ENCODE measurements at regions not wholly inside any gene's neighbourhood (a gene's known extent, or its start where the extent isn't known, plus 50 kb on each side); places are given as distances from the start of the nearest gene placed in this dataset.
"Not testable (repeated sequence)": the region's sequence is repeated elsewhere in the genome, so short reads cannot be mapped to it uniquely, and the experiment has no call there.

DNA sequence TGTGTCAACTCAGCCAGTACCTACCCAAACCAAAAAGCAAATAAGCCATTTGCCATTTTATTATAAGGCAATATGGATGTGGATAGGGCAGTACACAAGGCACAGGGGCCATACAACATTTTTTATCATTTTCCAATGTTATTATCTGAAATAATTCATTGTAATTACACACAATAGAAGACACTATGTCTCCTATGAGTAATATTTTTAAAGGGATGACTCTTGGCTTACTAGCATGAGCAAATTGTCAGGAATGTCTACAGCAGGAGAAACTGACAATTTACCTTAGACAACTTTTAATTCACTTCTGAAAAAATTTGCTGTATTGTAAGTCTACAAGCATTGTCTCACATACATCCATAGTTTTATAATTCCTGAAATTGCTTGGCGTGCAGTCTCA, 1193.9 kb upstream of the CELF4 start:
- DNase-seq (no peak), ATAC-seq (no peak)
- Mint-ChIP-seq H3K27me3 (no peaks in the 10 kb centered on the region), H3K4me1 (no peaks in the 10 kb centered on the region), H3K4me3 (no peak overlapping the region), H3K9me3 (peaks cover 9 to 10% of the 10 kb centered on the region in 2 donors), H3K27ac (no peak overlapping the region)

DNA sequence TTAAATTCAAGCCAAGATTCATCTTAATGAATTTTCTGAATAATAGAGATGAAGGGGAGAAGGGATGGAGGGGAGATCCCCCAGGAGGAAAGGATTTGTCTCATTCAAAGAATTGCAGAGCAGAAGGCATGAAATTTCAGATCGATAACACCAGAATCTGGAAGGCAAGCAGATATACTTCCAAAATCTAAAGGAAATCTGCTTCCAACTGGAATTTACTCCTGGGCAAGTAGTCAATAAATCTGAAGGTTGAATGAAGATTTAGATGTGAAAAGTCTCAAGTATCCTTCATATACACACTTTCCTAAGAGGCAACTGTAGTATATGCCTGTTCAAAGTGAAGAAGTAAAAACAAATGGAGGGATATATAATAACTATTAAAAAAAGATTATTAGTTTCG, 1190.8 kb upstream of the CELF4 start:
- no peak for DNase-seq
- H3K27me3 Mint-ChIP-seq = no peaks in the 10 kb centered on the region
- no peak for ATAC-seq
- no peak overlapping the region for H3K4me3 Mint-ChIP-seq
- H3K9me3 Mint-ChIP-seq = peaks cover 0 to 12% of the 10 kb centered on the region in 2 donors
- no peak overlapping the region for H3K27ac Mint-ChIP-seq
- no peaks in the 10 kb centered on the region for H3K4me1 Mint-ChIP-seq

- DNase-seq (no peak), ATAC-seq (no peak)
- peaks cover 0 to 8% of the 10 kb centered on the region in 2 donors for H3K9me3 Mint-ChIP-seq
- H3K27me3 Mint-ChIP-seq = no peaks in the 10 kb centered on the region
- no peak overlapping the region for H3K27ac Mint-ChIP-seq
- no peak overlapping the region for H3K4me3 Mint-ChIP-seq
- no peaks in the 10 kb centered on the region for H3K4me1 Mint-ChIP-seq
These were observed 1186.8 kb upstream of the CELF4 start for GRCh38 chr18:38752430-38752829.

DNA sequence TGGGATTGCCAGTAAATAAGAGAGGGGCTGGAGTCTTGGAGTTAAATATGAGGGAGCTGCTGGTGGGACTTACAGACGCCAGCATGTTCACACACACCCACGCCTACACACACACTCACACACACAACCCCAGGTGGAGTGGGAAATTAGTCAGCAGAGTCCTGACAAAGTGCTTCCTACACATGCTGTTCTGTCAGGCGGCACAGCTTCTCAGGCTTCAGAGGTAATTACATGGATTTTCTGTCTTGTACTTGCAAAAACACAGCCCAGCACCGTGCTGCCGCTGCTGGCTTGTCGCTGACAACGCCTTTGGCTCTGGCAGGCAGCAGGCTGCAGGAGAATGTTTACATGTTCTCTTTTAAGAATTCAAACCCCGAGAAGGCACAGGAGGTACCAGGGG, 1186.3 kb upstream of the CELF4 start:
- Mint-ChIP-seq H3K4me1 (no peaks in the 10 kb centered on the region), H3K4me3 (no peak overlapping the region), H3K27me3 (no peaks in the 10 kb centered on the region), H3K27ac (no peak overlapping the region), H3K9me3 (peaks cover 0 to 8% of the 10 kb centered on the region in 2 donors)
- ATAC-seq = no peak
- no peak for DNase-seq

DNA sequence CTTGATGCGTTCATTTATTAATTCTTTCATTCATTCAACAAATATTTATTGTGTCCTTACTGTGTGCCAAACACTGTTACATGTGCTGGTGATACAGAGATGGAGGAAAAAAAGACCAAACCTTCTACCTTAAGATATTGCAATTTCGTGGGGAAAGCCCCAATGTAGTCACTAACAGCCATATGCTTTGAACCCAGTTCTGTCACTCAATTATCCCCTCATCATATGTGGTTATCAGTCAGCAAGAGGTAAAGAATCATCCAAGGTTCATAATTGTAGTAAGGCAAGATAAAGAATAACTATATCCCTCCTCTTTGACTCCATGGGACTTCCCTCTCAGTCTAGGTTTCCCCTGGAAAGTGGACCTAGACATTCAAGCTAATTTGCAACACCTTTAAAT, 1185.6 kb upstream of the CELF4 start:
- peaks cover 0 to 8% of the 10 kb centered on the region in 2 donors for H3K9me3 Mint-ChIP-seq
- ATAC-seq (no peak), DNase-seq (no peak)
- no peak overlapping the region for H3K4me3 Mint-ChIP-seq
- H3K27ac Mint-ChIP-seq = no peak overlapping the region
- H3K27me3 Mint-ChIP-seq = no peaks in the 10 kb centered on the region
- H3K4me1 Mint-ChIP-seq = no peaks in the 10 kb centered on the region

GRCh38 chr18:38750751-38751150, 1185.2 kb upstream of the CELF4 start:
- Mint-ChIP-seq H3K4me1 (no peaks in the 10 kb centered on the region), H3K4me3 (no peak overlapping the region), H3K27ac (no peak overlapping the region), H3K27me3 (no peaks in the 10 kb centered on the region), H3K9me3 (peaks cover 0 to 8% of the 10 kb centered on the region in 2 donors)
- no peak for DNase-seq
- ATAC-seq = no peak

DNA sequence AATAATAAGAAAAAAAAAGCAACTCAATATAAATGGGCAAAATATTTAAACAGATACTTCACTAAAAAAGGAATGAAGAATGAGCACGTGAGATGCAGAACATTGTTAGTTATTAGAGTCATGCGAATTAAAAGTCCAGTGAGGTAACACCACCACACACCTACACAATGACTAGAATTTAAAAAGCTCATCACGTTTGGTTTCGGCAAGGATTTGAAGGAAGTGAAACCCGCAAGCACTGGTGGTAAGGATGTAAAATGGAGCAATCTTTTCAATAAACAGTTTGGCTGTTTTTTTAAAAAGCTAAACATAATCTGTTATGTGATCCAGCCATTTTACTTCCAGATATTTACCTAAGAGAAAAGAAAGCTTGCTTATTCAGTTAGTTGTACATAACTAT, 1181.6 kb upstream of the CELF4 start:
- DNase-seq (no peak), ATAC-seq (no peak)
- Mint-ChIP-seq H3K4me3 (no peak overlapping the region), H3K27me3 (no peaks in the 10 kb centered on the region), H3K9me3 (peaks cover 0 to 3% of the 10 kb centered on the region in 2 donors), H3K27ac (no peak overlapping the region), H3K4me1 (no peaks in the 10 kb centered on the region)

DNA sequence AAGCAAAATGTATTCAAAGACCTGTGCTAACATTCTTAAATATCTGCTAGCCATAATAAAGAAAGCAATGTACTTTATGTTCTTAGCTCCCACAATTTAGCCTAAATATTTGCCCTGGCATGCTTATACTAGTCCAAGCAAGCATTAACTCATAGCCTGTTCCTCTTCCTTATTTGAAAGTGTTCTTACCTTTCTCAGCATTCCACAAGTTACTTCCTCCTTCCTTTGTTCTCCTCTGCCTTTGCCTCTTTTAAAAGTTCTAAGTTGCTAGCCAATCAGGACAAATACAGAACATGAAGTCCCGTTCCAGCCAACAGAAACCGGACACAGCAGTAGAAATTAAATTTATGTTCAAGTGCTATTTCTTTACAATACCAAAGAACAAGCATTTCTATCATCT, 1154.6 kb upstream of the CELF4 start:
- H3K27ac Mint-ChIP-seq, H3K9me3 Mint-ChIP-seq, ATAC-seq, H3K4me3 Mint-ChIP-seq, H3K4me1 Mint-ChIP-seq, DNase-seq, H3K27me3 Mint-ChIP-seq: not testable (repeated sequence)

DNA sequence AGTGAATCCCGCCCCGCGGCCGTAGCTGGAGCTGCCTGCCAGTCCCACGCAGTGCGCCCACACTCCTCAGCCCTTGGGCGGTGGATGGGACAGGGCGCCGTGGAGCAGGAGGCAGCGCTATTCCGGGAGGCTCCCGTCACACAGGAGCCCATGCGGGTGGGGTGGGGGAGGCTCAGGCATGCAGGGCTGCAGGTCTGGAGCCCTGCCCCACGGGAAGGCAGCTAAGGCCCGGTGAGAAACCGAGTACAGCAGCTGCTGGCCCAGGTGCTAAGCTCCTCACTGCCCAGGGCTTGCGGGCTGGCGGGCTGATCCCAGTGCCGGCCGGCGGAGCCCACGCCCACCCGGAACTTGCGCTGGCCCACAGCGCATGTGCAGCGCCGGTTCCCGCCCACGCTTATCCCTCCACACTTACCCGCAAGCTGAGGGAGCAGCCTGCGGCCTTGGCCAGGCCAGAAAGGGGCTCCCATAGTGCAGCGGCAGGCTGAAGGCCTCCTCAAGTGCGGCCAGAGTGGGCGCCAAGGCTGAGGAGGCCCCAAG, 1152.8 kb upstream of the CELF4 start:
- Mint-ChIP-seq H3K9me3 (peaks cover 0 to 8% of the 10 kb centered on the region in 2 donors), H3K4me3 (no peak overlapping the region)

DNA sequence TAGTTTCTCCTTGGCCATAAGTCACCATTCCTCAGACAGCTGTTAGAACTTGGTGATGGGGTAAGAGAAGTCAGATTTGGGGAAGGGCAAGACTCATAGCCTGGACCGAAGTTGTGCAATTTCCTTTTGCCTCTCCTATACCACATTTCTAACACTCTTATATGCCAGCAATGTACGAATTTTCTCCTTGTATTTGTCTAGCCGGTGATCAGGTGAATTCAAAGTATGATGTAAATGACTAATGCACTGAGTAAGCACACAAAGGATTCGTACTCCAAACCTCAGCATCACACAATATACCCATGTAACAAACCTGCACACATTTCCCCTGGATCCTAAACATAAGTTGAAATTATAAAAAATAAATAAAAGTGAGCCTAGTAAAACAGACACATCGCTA, 1143.5 kb upstream of the CELF4 start:
- H3K4me1 Mint-ChIP-seq = no peaks in the 10 kb centered on the region
- peaks cover under 1 to 7% of the 10 kb centered on the region in 2 donors for H3K9me3 Mint-ChIP-seq
- no peak for DNase-seq
- H3K4me3 Mint-ChIP-seq = no peak overlapping the region
- peaks cover 6% of the 10 kb centered on the region for H3K27me3 Mint-ChIP-seq
- no peak for ATAC-seq
- H3K27ac Mint-ChIP-seq = no peak overlapping the region

More for the DNA sequence above, 1152.8 kb upstream of the CELF4 start:
- Mint-ChIP-seq H3K4me1 (no peaks in the 10 kb centered on the region), H3K27ac (no peak overlapping the region), H3K27me3 (no peaks in the 10 kb centered on the region)
- DNase-seq = no peak
- no peak for ATAC-seq

- H3K27ac Mint-ChIP-seq = no peak overlapping the region
- H3K4me1 Mint-ChIP-seq = no peaks in the 10 kb centered on the region
- H3K9me3 Mint-ChIP-seq = peaks cover 5 to 7% of the 10 kb centered on the region in 2 donors
- H3K27me3 Mint-ChIP-seq = no peaks in the 10 kb centered on the region
- ATAC-seq = no peak
- DNase-seq = no peak
- no peak overlapping the region for H3K4me3 Mint-ChIP-seq
These were observed 1140.8 kb upstream of the CELF4 start for GRCh38 chr18:38706373-38706772.

DNA sequence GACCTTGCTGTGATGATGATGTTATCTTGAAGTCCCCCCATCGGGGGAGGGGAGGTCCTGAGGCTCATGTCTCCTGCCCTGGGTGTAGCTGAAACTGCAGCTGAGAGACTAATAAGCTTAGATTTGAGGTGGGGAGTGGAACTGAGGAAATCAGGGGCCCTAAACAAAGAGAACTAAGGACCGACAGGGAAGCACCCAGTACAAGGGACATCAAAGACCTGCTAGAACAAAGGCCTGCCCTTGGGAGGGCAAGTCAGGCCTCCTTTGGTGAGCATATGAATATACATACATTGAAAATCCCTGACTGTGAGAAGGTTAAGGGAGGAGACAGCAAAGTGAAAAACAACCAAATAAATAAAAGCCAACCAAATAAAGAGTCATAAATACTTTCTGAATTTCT, 1132.5 kb upstream of the CELF4 start:
- no peaks in the 10 kb centered on the region for H3K9me3 Mint-ChIP-seq
- no peak for ATAC-seq
- no peaks in the 10 kb centered on the region for H3K4me1 Mint-ChIP-seq
- no peak for DNase-seq
- H3K27ac Mint-ChIP-seq = no peak overlapping the region
- no peak overlapping the region for H3K4me3 Mint-ChIP-seq
- no peaks in the 10 kb centered on the region for H3K27me3 Mint-ChIP-seq

DNA sequence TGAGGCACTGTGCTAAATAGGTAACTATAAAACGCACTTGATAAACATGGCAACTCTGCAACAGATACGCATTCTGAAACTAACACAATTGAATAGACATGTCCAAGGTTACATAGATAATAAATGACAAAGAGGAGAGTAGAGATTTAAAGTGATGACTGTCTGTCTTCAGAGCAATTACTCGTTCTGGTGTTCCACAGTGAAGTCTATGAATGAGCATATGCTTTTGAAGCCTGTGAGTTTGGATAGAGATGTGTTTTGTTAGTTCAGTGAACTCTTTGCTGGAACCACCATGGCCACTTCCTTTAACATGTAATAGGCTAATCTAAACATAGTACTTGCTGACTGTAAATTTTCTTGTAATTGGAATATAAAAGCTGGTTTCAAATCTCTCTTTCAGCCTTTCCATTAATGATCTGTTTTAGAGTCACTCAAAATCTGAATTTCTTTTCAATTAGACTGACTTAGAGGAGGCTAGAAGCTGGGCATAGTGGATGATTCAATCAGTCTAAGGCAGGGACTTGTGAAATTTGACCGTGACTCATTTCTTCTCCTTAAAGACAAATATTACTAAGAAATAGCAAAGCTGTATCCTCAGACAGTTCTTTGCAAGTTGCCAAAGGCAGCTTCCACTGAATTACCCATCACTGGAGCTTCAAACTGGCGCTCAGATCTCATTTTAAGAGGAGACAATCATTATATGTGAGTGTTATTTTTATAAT, 1130.1 kb upstream of the CELF4 start:
- Mint-ChIP-seq H3K27me3 (no peaks in the 10 kb centered on the region), H3K4me3 (no peak overlapping the region), H3K4me1 (no peaks in the 10 kb centered on the region), H3K27ac (peak overlapping the region in 1 of 2 donors; percentile 75), H3K9me3 (peaks cover 7 to 8% of the 10 kb centered on the region in 2 donors)
- ATAC-seq (peak; percentile 76), DNase-seq (no peak)

GRCh38 chr18:38693104-38693503, 1127.5 kb upstream of the CELF4 start:
- Mint-ChIP-seq H3K27ac (no peak overlapping the region), H3K4me1 (no peaks in the 10 kb centered on the region), H3K9me3 (peaks cover 7 to 8% of the 10 kb centered on the region in 2 donors), H3K4me3 (no peak overlapping the region), H3K27me3 (no peaks in the 10 kb centered on the region)
- DNase-seq = no peak
- ATAC-seq = no peak

- Mint-ChIP-seq H3K9me3 (peaks cover 7 to 8% of the 10 kb centered on the region in 2 donors), H3K27me3 (no peaks in the 10 kb centered on the region), H3K4me3 (no peak overlapping the region), H3K4me1 (no peaks in the 10 kb centered on the region), H3K27ac (no peak overlapping the region)
- no peak for DNase-seq
- no peak for ATAC-seq
These were observed 1125.0 kb upstream of the CELF4 start for GRCh38 chr18:38690626-38691025.

- Mint-ChIP-seq H3K4me3 (no peak overlapping the region), H3K4me1 (no peaks in the 10 kb centered on the region), H3K27me3 (no peaks in the 10 kb centered on the region), H3K27ac (no peak overlapping the region), H3K9me3 (peaks cover 7 to 8% of the 10 kb centered on the region in 2 donors)
- no peak for DNase-seq
- no peak for ATAC-seq
These were observed 1122.8 kb upstream of the CELF4 start for GRCh38 chr18:38688416-38688815.

DNA sequence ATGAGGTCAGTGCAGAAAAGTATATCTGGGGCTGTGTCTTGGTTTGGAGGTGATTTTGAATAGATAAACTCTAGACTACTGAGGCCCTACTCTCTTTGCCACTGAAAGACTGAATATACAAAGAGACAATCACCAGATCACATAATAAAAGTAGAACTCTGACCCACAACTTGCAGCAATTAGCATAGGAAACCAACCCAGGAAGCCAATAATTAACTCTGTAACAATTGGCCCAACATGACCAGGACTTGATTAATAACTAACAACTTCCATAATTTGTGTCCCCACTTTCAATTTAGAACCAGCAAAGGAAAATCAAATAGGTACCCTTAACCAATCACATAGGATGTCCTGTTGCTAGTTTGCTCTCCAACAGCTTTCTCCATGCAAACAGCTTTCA, 1104.9 kb upstream of the CELF4 start:
- Mint-ChIP-seq H3K4me3 (no peak overlapping the region), H3K4me1 (no peaks in the 10 kb centered on the region), H3K27me3 (no peaks in the 10 kb centered on the region), H3K27ac (no peak overlapping the region), H3K9me3 (peaks cover 10 to 12% of the 10 kb centered on the region in 2 donors)
- no peak for DNase-seq
- no peak for ATAC-seq
